Neural cell (in vitro differentiated cells): ENCODE measurements at regions not wholly inside any gene's neighbourhood (a gene's known extent, or its start where the extent isn't known, plus 50 kb on each side); places are given as distances from the start of the nearest gene placed in this dataset.

Experiments used
- H2AFZ ChIP-seq: fragments of 200-600, 300-800 bp; sonication (generic), shearing (Covaris generic); 2 replicates; pipeline ENCODE4 v1.6.0; 2014; ENCODE audit warnings: low read depth, mild to moderate bottlenecking, antibody characterized with exemption, low read length, moderate library complexity
- H3F3A ChIP-seq: fragments of 200-600 bp; shearing (Covaris generic); 2 replicates; pipeline ENCODE4 v1.6.1; 2016; ENCODE audit warnings: mild to moderate bottlenecking, moderate library complexity, mixed read lengths, antibody characterized with exemption, low read length; ENCODE audit not compliant: insufficient read depth, poor library complexity, severe bottlenecking
- H3K27ac ChIP-seq: fragments of 200-600, 300-800 bp; sonication (generic), shearing (Covaris generic); 2 replicates; pipeline ENCODE4 v1.5.1; 2014; ENCODE audit warnings: mild to moderate bottlenecking, low read length, moderate library complexity
- H3K27me3 ChIP-seq: fragments of 300-800, 200-600 bp; sonication (generic), shearing (Covaris generic); 2 replicates; pipeline ENCODE4 v1.6.0; 2014; ENCODE audit warnings: mild to moderate bottlenecking, low read depth, low read length, moderate library complexity; ENCODE audit not compliant: insufficient read depth
- H3K36me3 ChIP-seq: fragments of 300-800, 200-600 bp; sonication (generic), shearing (Covaris generic); 2 replicates; pipeline ENCODE4 v1.5.1; 2014; ENCODE audit warnings: mild to moderate bottlenecking, antibody characterized with exemption, low read length, moderate library complexity; ENCODE audit not compliant: insufficient read depth
- H3K4me2 ChIP-seq: fragments of 300-800, 200-600 bp; sonication (generic), shearing (Covaris generic); 2 replicates; pipeline ENCODE4 v1.6.0; 2014; ENCODE audit warnings: mild to moderate bottlenecking, low read length
- H3K4me3 ChIP-seq: fragments of 300-800, 200-600 bp; sonication (generic), shearing (Covaris generic); 2 replicates; pipeline ENCODE4 v1.5.1; 2014; ENCODE audit warnings: mild to moderate bottlenecking, low read length, moderate library complexity
- H3K79me2 ChIP-seq: fragments of 200-600 bp; shearing (Covaris generic); replicated peaks from 2 replicates; pipeline ENCODE4 v1.6.0; 2014; ENCODE audit warnings: mild to moderate bottlenecking, low read length, moderate library complexity; ENCODE audit not compliant: insufficient read depth
- H3K9ac ChIP-seq: fragments of 300-800, 200-600 bp; sonication (generic), shearing (Covaris generic); 2 replicates; pipeline ENCODE4 v1.6.1; 2016; ENCODE audit warnings: mild to moderate bottlenecking, low read length, mixed read lengths
- H3K9me2 ChIP-seq: fragments of 200-600 bp; shearing (Covaris generic); 2 replicates; pipeline ENCODE4 v1.6.1; 2016; ENCODE audit warnings: mild to moderate bottlenecking, low read length, mixed read lengths; ENCODE audit not compliant: insufficient read depth
- H3K9me3 ChIP-seq: fragments of 200-600, 300-800 bp; sonication (generic), shearing (Covaris generic); 2 replicates; pipeline ENCODE4 v1.6.1; 2016; ENCODE audit warnings: mild to moderate bottlenecking, mixed run types, low read length, moderate library complexity, mixed read lengths
- H4K20me1 ChIP-seq: fragments of 200-600 bp; shearing (Covaris generic); 2 replicates; pipeline ENCODE4 v1.6.1; 2016; ENCODE audit warnings: mild to moderate bottlenecking, mixed run types; ENCODE audit not compliant: insufficient read depth
- CTCF ChIP-seq: fragments of 450-650 bp; IDR thresholded peaks from 2 replicates; pipeline ENCODE4 v1.5.1; 2014; ENCODE audit warnings: antibody characterized with exemption, mild to moderate bottlenecking, moderate library complexity; ENCODE audit not compliant: poor library complexity, severe bottlenecking
- EP300 ChIP-seq: fragments of 450-650 bp; conservative IDR thresholded peaks from 2 replicates; pipeline ENCODE4 v1.6.1; 2014; ENCODE audit warnings: antibody characterized with exemption, mild to moderate bottlenecking, moderate library complexity; ENCODE audit not compliant: poor library complexity, severe bottlenecking
- EZH2 ChIP-seq: fragments of 200-600, 300-800 bp; shearing (Covaris generic), sonication (generic); IDR thresholded peaks from 2 replicates; pipeline ENCODE4 v1.6.1; 2014; ENCODE audit warnings: antibody characterized with exemption, low read length, borderline replicate concordance, mild to moderate bottlenecking; ENCODE audit not compliant: insufficient read depth, poor library complexity, severe bottlenecking
- MXI1 ChIP-seq: fragments of 450-650 bp; conservative IDR thresholded peaks from 2 replicates; pipeline ENCODE4 v1.6.1; 2014; ENCODE audit warnings: antibody characterized with exemption, mild to moderate bottlenecking; ENCODE audit not compliant: poor library complexity, severe bottlenecking
- POLR2AphosphoS5 ChIP-seq: IDR thresholded peaks from 2 replicates; pipeline ENCODE4 v1.6.1; 2012
- RAD21 ChIP-seq: fragments of 450-650 bp; conservative IDR thresholded peaks from 2 replicates; pipeline ENCODE4 v1.6.1; 2014; ENCODE audit warnings: antibody characterized with exemption, mild to moderate bottlenecking, moderate library complexity
- SMC3 ChIP-seq: fragments of 450-650 bp; conservative IDR thresholded peaks from 2 replicates; pipeline ENCODE4 v1.6.1; 2014; ENCODE audit warnings: antibody characterized with exemption, mild to moderate bottlenecking, moderate library complexity; ENCODE audit not compliant: poor library complexity
- TAF1 ChIP-seq: IDR thresholded peaks from 2 replicates; pipeline ENCODE4 v1.6.1; 2012; ENCODE audit warnings: low read depth
- TF ChIP-seq, protein P1 (sequence below): IDR thresholded peaks from 2 replicates; pipeline ENCODE4 v1.6.1; 2012; ENCODE audit warnings: borderline replicate concordance

- Histone ChIP-seq H3F3A (no peaks in the 10 kb centered on the region), H3K9ac (no peak overlapping the region), H3K36me3 (no peaks in the 10 kb centered on the region), H3K79me2 (no peaks in the 10 kb centered on the region), H2AFZ (no peak overlapping the region), H3K4me3 (no peak overlapping the region), H3K4me2 (no peak overlapping the region), H3K9me2 (no peaks in the 10 kb centered on the region), H3K9me3 (no peaks in the 10 kb centered on the region), H4K20me1 (no peaks in the 10 kb centered on the region), H3K27ac (no peak overlapping the region), H3K27me3 (no peaks in the 10 kb centered on the region)
- TF ChIP-seq EZH2 = no peak
- no peak for TF ChIP-seq SMC3
- no peak for TF ChIP-seq RAD21
- no peak for TF ChIP-seq MXI1
- no peak for TF ChIP-seq TAF1
- no peak for TF ChIP-seq CTCF
- TF ChIP-seq, protein P1, sequence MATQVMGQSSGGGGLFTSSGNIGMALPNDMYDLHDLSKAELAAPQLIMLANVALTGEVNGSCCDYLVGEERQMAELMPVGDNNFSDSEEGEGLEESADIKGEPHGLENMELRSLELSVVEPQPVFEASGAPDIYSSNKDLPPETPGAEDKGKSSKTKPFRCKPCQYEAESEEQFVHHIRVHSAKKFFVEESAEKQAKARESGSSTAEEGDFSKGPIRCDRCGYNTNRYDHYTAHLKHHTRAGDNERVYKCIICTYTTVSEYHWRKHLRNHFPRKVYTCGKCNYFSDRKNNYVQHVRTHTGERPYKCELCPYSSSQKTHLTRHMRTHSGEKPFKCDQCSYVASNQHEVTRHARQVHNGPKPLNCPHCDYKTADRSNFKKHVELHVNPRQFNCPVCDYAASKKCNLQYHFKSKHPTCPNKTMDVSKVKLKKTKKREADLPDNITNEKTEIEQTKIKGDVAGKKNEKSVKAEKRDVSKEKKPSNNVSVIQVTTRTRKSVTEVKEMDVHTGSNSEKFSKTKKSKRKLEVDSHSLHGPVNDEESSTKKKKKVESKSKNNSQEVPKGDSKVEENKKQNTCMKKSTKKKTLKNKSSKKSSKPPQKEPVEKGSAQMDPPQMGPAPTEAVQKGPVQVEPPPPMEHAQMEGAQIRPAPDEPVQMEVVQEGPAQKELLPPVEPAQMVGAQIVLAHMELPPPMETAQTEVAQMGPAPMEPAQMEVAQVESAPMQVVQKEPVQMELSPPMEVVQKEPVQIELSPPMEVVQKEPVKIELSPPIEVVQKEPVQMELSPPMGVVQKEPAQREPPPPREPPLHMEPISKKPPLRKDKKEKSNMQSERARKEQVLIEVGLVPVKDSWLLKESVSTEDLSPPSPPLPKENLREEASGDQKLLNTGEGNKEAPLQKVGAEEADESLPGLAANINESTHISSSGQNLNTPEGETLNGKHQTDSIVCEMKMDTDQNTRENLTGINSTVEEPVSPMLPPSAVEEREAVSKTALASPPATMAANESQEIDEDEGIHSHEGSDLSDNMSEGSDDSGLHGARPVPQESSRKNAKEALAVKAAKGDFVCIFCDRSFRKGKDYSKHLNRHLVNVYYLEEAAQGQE = no peak
- no peak for TF ChIP-seq POLR2AphosphoS5
- no peak for TF ChIP-seq EP300
Measured at GRCh38 chr10:29880856-29881255, 178.5 kb downstream of the JCAD start.

GRCh38 chr10:29879862-29880261 is 179.5 kb downstream of the JCAD start:
- Histone ChIP-seq H3K27me3 (no peaks in the 10 kb centered on the region), H3K9ac (no peak overlapping the region), H3K27ac (no peak overlapping the region), H3K9me2 (no peaks in the 10 kb centered on the region), H3K79me2 (no peaks in the 10 kb centered on the region), H3F3A (no peaks in the 10 kb centered on the region), H3K36me3 (no peaks in the 10 kb centered on the region), H4K20me1 (no peaks in the 10 kb centered on the region), H3K4me2 (no peak overlapping the region), H3K4me3 (no peak overlapping the region), H2AFZ (no peak overlapping the region), H3K9me3 (no peaks in the 10 kb centered on the region)
- TF ChIP-seq EZH2 (no peak), POLR2AphosphoS5 (no peak), EP300 (no peak), CTCF (no peak), RAD21 (no peak), MXI1 (no peak), TAF1 (no peak), SMC3 (no peak)
- TF ChIP-seq, protein P1 = no peak
